ENCODE measurements at regions not wholly inside any gene's neighbourhood (a gene's known extent, or its start where the extent isn't known, plus 50 kb on each side); places are given as distances from the start of the nearest gene placed in this dataset.

GRCh38 chr12:59115995-59116394, 195.7 kb upstream of the LRIG3 start:
- TF ChIP-seq CTCF (conservative IDR thresholded peaks at IDR 0.05; ENCODE audit: low read length) (no peak), EZH2phosphoT487 (IDR thresholded peaks at IDR 0.05; ENCODE audit: borderline replicate concordance) (no peak)
